Heart right ventricle (tissue), 16 donors: ENCODE measurements at regions not wholly inside any gene's neighbourhood (a gene's known extent, or its start where the extent isn't known, plus 50 kb on each side); places are given as distances from the start of the nearest gene placed in this dataset.

Source experiments
- ATAC-seq, 8 donors: fragments of 200-7000 bp; cut with Tn5 transposase; one replicate each; pipeline ENCODE4 v1.9.1; 2020; ENCODE audit warnings: mild to moderate bottlenecking in 8 of 8, moderate library complexity in 8 of 8, moderate number of reproducible peaks in 1 of 8
- DNase-seq, 2 donors: peaks; one replicate each; pipeline ENCODE4 v3.0.0-alpha.2; 2020
- H3K27ac ChIP-seq, 10 donors: fragments of 200-600 bp; sonication (generic) in 2 of 10; one replicate each; pipeline versions ENCODE4 v1.5.0 to v1.8.0; 2020 to 2022; ENCODE audit warnings: mild to moderate bottlenecking in 3 of 10
- H3K27me3 ChIP-seq, 7 donors: fragments of 200-600 bp; one replicate each; pipeline ENCODE4 v1.8.0; 2021 to 2022; ENCODE audit warnings: mild to moderate bottlenecking in 2 of 7
- H3K36me3 ChIP-seq, 9 donors: fragments of 200-600 bp; sonication (generic) in 1 of 9; one replicate each; pipeline versions ENCODE4 v1.5.0 to v1.8.0; 2020 to 2022; ENCODE audit warnings: mild to moderate bottlenecking in 2 of 9
- H3K4me1 ChIP-seq, 9 donors: fragments of 200-600 bp; sonication (generic) in 1 of 9; one replicate each; pipeline versions ENCODE4 v1.5.0 to v1.8.0; 2020 to 2022; ENCODE audit warnings: mild to moderate bottlenecking in 4 of 9
- H3K4me3 ChIP-seq, 10 donors: fragments of 200-600 bp; sonication (generic) in 2 of 10; one replicate each; pipeline versions ENCODE4 v1.5.0 to v1.8.0; 2020 to 2022; ENCODE audit warnings: mild to moderate bottlenecking in 7 of 10, moderate library complexity in 2 of 10
- H3K9me3 ChIP-seq, 11 donors: fragments of 200-600 bp in 10 of 11; sonication (generic) in 2 of 11; one replicate each; pipeline versions ENCODE4 v1.5.0 to v1.8.0; 2013 to 2022; ENCODE audit warnings: mild to moderate bottlenecking in 2 of 11, control low read depth in 1 of 11, moderate library complexity in 1 of 11
- CTCF ChIP-seq, 9 donors: fragments of 200-600 bp; sonication (generic) in 2 of 9; IDR thresholded peaks; one replicate each; pipeline versions ENCODE4 v1.5.0 to v1.8.0; 2021 to 2022; ENCODE audit warnings: antibody characterized with exemption in 9 of 9, mild to moderate bottlenecking in 5 of 9, moderate library complexity in 1 of 9
- WGBS, 2 donors: extraction: QIAGEN DNeasy Blood & Tissue Kit; methylation state at CpG; one replicate each; pipeline ENCODE4 v1.1.7; 2013; ENCODE audit warnings: inconsistent platforms in 1 of 2; 5-methylcytosine and 5-hydroxymethylcytosine counted together
- intact Hi-C, 10 donors: fragments of 100-400 bp; cut with DNase I; formaldehyde crosslinking; loops; one replicate each; pipeline versions ENCODE4 v1.11.1 to v1.14.2; 2022
- donor health status: Arrhythmogenic right ventricular cardiomyopathy.
- donor health status: ischemic (EF 13 %, LVEDD 7.1; RV severe dilation, severe dysfunction).
- donor health status: healthy with polysubstance abuse.
- donor health status: DM: no; HTN: yes; CAD: no.
- donor health status: DM: no; HTN: no; CAD: no.
- donor health status: ischemic (EF 25% LVEDD 6.9; RV normal size, moderate dysfunction).
- donor health status: ischemic (EF 25% LVEDD 5.7; RV mildly dilated, moderate dysfunction).
- donor health status: healthy.
- donor health status: DM: yes; HTN: yes; CAD: no.
- donor health status: Ischemic cardiomyopathy.
- donor health status: ischemic (EF 35%, LVEDD 5.7; RV mildly dilated, moderate dysfunction).
- donor health status: nonischemic (EF 11% LVEDD 7.7; RV severe dilation, severe dysfunction).
- donor health status: DM: yes; HTN: yes; CAD: no.
- donor health status: PGD.
- donor health status: ischemic (EF 29% LVEDD 5.4; RV normal size, mild dysfunction).
- donor health status: nonischemic (EF 23%, LVEDD 6.1; RV moderate dilation, normal function).

- 88 to 89% methylated on average over 8 of the region's 8 CpGs for WGBS, 2 donors
- DNase-seq = no peak
Observed at GRCh38 chr7:70952311-70952710, 179.6 kb upstream of the GALNT17 start.

GRCh38 chr7:70953331-70953741 is 178.6 kb upstream of the GALNT17 start:
- peaks cover 0 to 21% (median 0%) of the 10 kb centered on the region in 11 donors for H3K9me3 ChIP-seq
- no peak for ATAC-seq
- no peak for DNase-seq
- H3K4me1 ChIP-seq = no peaks in the 10 kb centered on the region
- no peak for TF ChIP-seq CTCF (IDR thresholded peaks at IDR 0.05)
- WGBS, 2 donors = 45 to 47% methylated on average over 6 of the region's 6 CpGs
- no peak overlapping the region for H3K4me3 ChIP-seq
- no peak overlapping the region for H3K27ac ChIP-seq
- H3K27me3 ChIP-seq = no peaks in the 10 kb centered on the region
- intact Hi-C loops = no loop called here
- H3K36me3 ChIP-seq = no peaks in the 10 kb centered on the region

More at GRCh38 chr7:70952311-70952710, 179.6 kb upstream of the GALNT17 start:
- H3K4me3 ChIP-seq = no peak overlapping the region
- intact Hi-C loops = no loop called here
- H3K27me3 ChIP-seq = no peaks in the 10 kb centered on the region
- ATAC-seq = no peak
- no peak for TF ChIP-seq CTCF (IDR thresholded peaks at IDR 0.05)
- H3K27ac ChIP-seq = no peak overlapping the region
- H3K4me1 ChIP-seq = no peaks in the 10 kb centered on the region
- H3K9me3 ChIP-seq = peaks cover 0 to 24% (median 0%) of the 10 kb centered on the region in 11 donors
- no peaks in the 10 kb centered on the region for H3K36me3 ChIP-seq

GRCh38 chr7:70953796-70954195 is 178.1 kb upstream of the GALNT17 start:
- WGBS, 2 donors = 11 to 22% methylated on average over 6 of the region's 6 CpGs
- intact Hi-C loops = loop anchor here in 2 of 10 donors (2.0 kb wide), 1 partner anchor 19 kb away; no protein-coding TSS in a partner anchor
- H3K36me3 ChIP-seq = no peaks in the 10 kb centered on the region

GRCh38 chr7:70972693-70973092 is 159.3 kb upstream of the GALNT17 start:
- no peaks in the 10 kb centered on the region for H3K4me1 ChIP-seq
- no peak overlapping the region for H3K27ac ChIP-seq
- DNase-seq (no peak), ATAC-seq (no peak)
- TF ChIP-seq CTCF (IDR thresholded peaks at IDR 0.05) = no peak
- H3K4me3 ChIP-seq = no peak overlapping the region
- no peaks in the 10 kb centered on the region for H3K36me3 ChIP-seq
- intact Hi-C loops = loop anchor here in 5 of 10 donors (1.0 to 2.0 kb wide), 2 partner anchors 17 to 18 kb away; no protein-coding TSS in a partner anchor
- H3K9me3 ChIP-seq = peaks cover 0 to 17% (median 0%) of the 10 kb centered on the region in 11 donors
- no peaks in the 10 kb centered on the region for H3K27me3 ChIP-seq

More at GRCh38 chr7:70953796-70954195, 178.1 kb upstream of the GALNT17 start:
- Histone ChIP-seq H3K27me3 (no peaks in the 10 kb centered on the region), H3K4me3 (no peak overlapping the region), H3K9me3 (peaks cover 0 to 19% (median 0%) of the 10 kb centered on the region in 11 donors), H3K4me1 (no peaks in the 10 kb centered on the region), H3K27ac (no peak overlapping the region)
- ATAC-seq (no peak), DNase-seq (no peak)
- TF ChIP-seq CTCF (IDR thresholded peaks at IDR 0.05) = no peak
